RCC 7860 (cell line): ENCODE measurements at regions not wholly inside any gene's neighbourhood (a gene's known extent, or its start where the extent isn't known, plus 50 kb on each side); places are given as distances from the start of the nearest gene placed in this dataset.

Experiments
- DNase-seq: peaks from one replicate; pipeline ENCODE4 v3.0.0-alpha.2; 2015; ENCODE audit warnings: low spot score
- FAIRE-seq: peaks from 2 replicates; lab custom pipeline; 2012; peaks lifted over from hg19 to GRCh38; lab: Jason Lieb, UNC

GRCh38 chr18:48488388-48488850, 50.4 kb upstream of the CTIF start:
- DNase-seq (peak; percentile 86), FAIRE-seq (peak; percentile 83)

- DNase-seq (no peak), FAIRE-seq (no peak)
These were observed 52.1 kb upstream of the CTIF start for GRCh38 chr18:48486754-48487153.

DNA sequence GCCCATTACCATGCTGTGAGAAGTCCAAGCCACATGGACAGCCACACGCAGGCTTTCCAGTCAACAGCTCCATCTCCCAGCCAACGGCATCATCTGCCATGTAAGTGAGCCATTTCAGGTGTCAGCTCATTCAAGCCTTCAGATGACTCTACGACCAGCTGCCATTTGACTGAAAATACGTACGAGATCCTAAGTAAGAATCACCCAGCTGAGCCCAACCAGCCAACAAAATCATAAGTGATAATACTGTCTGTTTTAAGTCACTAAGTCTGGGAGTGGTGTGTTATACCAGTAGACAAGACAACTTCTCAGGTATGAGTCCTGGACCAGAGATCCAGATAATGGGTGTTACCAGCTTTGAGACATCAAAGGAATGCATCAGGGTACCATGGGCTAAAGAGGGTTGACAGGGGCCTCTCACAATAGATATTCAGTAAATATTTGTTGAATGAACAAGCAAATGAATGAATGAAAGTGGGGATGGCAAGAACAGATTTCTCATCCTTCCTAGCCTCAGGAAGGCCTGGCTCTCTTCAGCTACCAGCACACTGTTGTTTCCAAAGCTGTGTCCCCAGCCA, 52.9 kb upstream of the CTIF start:
- FAIRE-seq (no peak), DNase-seq (no peak)

DNA sequence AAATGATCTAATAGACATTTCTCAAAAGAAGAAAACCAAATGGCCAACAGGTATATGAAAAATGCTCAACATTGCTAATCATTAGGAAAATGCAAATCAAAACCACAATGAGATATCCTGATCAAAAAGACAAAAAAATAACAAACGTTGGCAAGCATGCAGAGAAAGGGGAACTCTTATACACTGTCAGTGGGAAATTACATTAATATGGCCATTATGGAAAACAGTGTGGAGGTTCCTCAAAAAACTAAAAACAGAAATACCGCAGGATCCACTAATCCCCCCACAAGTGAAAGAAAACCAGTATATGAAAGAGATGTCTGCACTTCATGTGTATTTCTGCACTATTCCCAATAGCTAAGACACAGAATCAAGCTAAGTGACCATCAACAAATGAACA, 57.7 kb upstream of the CTIF start:
- FAIRE-seq (no peak), DNase-seq (no peak)

- DNase-seq = no peak
- FAIRE-seq = no peak
These were observed 59.3 kb upstream of the CTIF start for GRCh38 chr18:48479531-48479930.

GRCh38 chr18:48477348-48477747, 61.5 kb upstream of the CTIF start:
- no peak for DNase-seq
- no peak for FAIRE-seq

GRCh38 chr18:48476550-48476917, 62.3 kb upstream of the CTIF start:
- FAIRE-seq = no peak

DNA sequence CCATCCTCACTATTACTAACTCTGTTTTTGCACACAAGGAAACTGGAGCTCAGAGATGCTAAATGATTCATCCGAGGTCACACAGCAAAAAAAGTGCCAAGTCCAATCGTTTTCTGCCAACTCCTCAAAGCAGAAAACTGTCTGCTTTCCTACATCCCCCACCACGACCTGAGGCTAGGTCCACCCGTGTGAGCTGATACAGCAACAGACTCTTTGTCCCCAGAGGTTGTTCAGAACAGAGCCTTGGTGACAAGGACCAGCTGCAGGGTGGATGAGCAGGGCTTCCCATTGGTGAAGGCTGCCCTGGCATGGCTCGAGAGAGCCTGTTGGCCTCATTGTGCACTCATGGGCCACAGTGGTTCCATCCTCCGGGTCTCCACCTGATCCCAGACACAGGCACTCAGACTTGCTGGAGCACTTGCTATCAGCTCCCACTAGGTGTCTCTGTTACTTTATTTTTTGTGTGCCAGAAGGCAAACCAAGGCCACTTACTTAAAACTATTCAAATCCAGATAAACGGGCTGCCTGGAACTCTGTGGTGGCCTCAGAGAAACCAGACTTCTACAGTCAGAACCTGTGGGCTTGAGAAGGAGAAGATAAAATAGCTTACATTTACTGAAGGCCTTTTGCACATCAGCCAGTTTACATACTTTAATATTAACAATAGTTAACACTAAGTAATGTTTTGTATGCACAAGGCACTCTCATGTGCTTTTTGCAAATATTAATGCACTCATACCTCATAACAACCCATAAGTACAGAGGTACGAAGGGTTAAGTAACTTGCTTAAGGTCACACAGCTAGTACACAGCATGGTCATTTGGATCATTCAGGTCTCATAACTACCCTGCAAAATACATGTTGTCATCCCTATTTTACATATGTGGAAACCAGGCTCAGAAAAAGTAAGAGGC, 62.9 kb upstream of the CTIF start:
- peak; percentile 62 for DNase-seq
- FAIRE-seq = no peak

More at GRCh38 chr18:48476550-48476917, 62.3 kb upstream of the CTIF start:
- DNase-seq = no peak

GRCh38 chr18:48473816-48474215, 64.6 kb upstream of the ZBTB7C start:
- DNase-seq = no peak
- FAIRE-seq = no peak

DNA sequence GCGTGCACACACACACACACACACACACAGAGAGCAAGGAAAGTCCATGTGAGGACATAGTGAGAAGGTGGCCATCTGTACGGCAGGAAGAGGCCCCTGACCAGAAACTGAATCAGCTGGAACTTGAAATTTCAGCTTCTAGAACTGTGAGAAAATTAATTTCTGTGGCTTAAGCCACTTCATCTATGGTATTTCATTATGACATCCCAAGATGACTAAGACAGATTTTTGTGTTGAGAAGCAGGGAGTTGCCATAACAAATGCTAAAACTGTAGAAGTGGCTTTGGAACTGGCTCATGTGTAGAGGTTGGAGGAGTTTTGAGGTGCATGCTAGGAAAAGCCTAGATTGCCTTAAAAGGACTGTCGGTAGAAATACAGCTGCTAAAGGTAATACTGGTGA, 63.4 kb upstream of the ZBTB7C start:
- DNase-seq = no peak
- no peak for FAIRE-seq

GRCh38 chr18:48470484-48471180, 61.4 kb upstream of the ZBTB7C start:
- DNase-seq = no peak
- no peak for FAIRE-seq

- FAIRE-seq (no peak), DNase-seq (no peak)
These were observed 59.0 kb upstream of the ZBTB7C start for GRCh38 chr18:48468151-48468550.

- DNase-seq = no peak
- no peak for FAIRE-seq
These were observed 58.0 kb upstream of the ZBTB7C start for GRCh38 chr18:48467231-48467630.

GRCh38 chr18:48462510-48462909, 53.3 kb upstream of the ZBTB7C start:
- FAIRE-seq = no peak
- DNase-seq = no peak

GRCh38 chr18:48460929-48461583, 51.9 kb upstream of the ZBTB7C start:
- DNase-seq (no peak), FAIRE-seq (no peak)

DNA sequence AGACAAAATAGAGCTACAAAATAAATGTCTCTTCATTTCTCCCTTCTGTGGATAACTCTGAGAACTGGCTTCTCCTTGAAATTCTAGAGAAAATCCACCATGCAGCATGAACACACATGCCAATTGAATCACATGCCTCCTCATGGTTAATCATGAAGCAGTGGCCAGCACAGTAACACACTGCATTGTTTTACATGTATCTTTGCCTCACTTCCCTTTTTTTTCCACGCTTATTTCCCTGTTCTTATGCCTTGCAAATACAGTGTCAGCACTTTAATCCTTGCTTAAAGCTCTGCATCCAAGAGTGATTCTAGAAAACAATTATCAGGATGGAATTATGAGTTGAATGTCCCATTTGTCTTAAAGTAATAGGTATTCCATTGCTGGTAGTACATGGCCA, 50.3 kb upstream of the ZBTB7C start:
- no peak for FAIRE-seq

GRCh38 chr18:48459016-48459415, 49.8 kb upstream of the ZBTB7C start:
- DNase-seq = no peak
- no peak for FAIRE-seq

More for the DNA sequence above, 50.3 kb upstream of the ZBTB7C start:
- no peak for DNase-seq
